Activated T-cell treated with anti-CD3 and anti-CD28 coated beads, Interleukin-2, amount 50 U/mL, for 72 hours (primary cell): ENCODE measurements at regions not wholly inside any gene's neighbourhood (a gene's known extent, or its start where the extent isn't known, plus 50 kb on each side); places are given as distances from the start of the nearest gene placed in this dataset.

Experiments
- ATAC-seq, 2 donors: fragments of 150-1000 bp; cut with Tn5 transposase; replicated peaks in 1 of 2; 2 replicates each; pipeline ENCODE4 v1.10.0; 2021; ENCODE audit warnings: moderate library complexity in 2 of 2, mild to moderate bottlenecking in 1 of 2
- DNase-seq, 2 donors: peaks; one replicate each; pipeline ENCODE4 v3.0.0; 2021 to 2022; ENCODE audit warnings: mixed read lengths in 1 of 2
- H3K27ac Mint-ChIP-seq: one replicate; pipeline ENCODE4 v1.8.0; 2022; ENCODE audit warnings: mild to moderate bottlenecking, moderate library complexity, mixed read lengths
- H3K27me3 Mint-ChIP-seq: one replicate; pipeline ENCODE4 v1.8.0; 2022; ENCODE audit warnings: low read depth, mixed read lengths
- H3K36me3 Mint-ChIP-seq, 2 donors: one replicate each; pipeline ENCODE4 v1.8.0; 2022; ENCODE audit warnings: mixed read lengths in 2 of 2, mild to moderate bottlenecking in 1 of 2; ENCODE audit not compliant: insufficient read depth in 2 of 2
- H3K4me1 Mint-ChIP-seq: one replicate; pipeline ENCODE4 v1.8.0; 2022; ENCODE audit warnings: low read depth, mixed read lengths
- H3K4me3 Mint-ChIP-seq, 2 donors: one replicate each; pipeline ENCODE4 v1.8.0; 2022; ENCODE audit warnings: mild to moderate bottlenecking in 2 of 2, mixed read lengths in 2 of 2, moderate library complexity in 2 of 2
- H3K9me3 Mint-ChIP-seq, 2 donors: one replicate each; pipeline ENCODE4 v1.8.0; 2022; ENCODE audit warnings: mixed read lengths in 2 of 2

DNA sequence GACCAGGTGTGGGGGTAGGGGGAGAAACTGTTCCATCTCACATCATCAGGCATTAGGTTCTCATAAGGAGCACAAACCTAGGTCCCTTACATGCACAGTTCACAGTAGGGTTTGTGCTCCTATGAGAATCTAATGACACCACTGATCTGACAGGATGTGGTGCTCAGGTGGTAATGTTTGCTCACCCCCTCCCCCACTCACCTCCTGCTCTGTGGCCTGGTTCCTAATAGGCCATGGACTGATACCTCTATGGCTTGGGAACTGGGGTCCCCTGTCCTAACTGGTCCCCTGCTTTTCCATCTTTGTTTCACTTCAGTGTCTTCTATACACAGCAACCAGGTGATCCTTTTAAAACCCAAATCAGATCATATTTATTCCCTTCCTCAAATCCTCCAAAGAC lies 267.8 kb downstream of the TNS1 start:
- no peak overlapping the region for H3K27ac Mint-ChIP-seq
- no peak for DNase-seq
- ATAC-seq = no peak
- H3K9me3 Mint-ChIP-seq = no peaks in the 10 kb centered on the region
- H3K4me3 Mint-ChIP-seq = no peak overlapping the region
- no peaks in the 10 kb centered on the region for H3K27me3 Mint-ChIP-seq
- H3K36me3 Mint-ChIP-seq = no peaks in the 10 kb centered on the region
- H3K4me1 Mint-ChIP-seq = peaks cover 30% of the 10 kb centered on the region

DNA sequence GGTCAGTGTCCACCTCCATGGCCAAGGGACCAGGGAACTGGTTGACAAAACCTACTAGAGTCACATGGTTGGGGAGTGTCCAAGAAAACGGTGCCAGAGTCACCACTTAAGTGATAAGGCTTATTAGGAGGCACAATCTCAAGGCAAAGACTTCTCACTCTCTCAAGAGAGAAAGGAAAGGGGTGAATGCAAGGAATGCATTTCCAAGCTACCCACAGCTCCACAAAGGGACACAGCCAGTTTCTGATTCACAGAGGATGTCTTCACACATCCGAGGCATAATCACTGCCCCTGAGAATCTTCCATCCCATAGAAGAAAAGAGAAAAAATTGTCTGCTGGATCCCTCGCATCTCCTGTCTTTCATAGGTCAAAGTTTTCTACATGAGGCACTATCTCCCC lies 269.3 kb downstream of the TNS1 start:
- H3K9me3 Mint-ChIP-seq = no peaks in the 10 kb centered on the region
- peaks cover 30% of the 10 kb centered on the region for H3K4me1 Mint-ChIP-seq
- DNase-seq = no peak
- H3K36me3 Mint-ChIP-seq = no peaks in the 10 kb centered on the region
- H3K27ac Mint-ChIP-seq = no peak overlapping the region
- ATAC-seq = no peak
- H3K4me3 Mint-ChIP-seq = no peak overlapping the region
- H3K27me3 Mint-ChIP-seq = no peaks in the 10 kb centered on the region

DNA sequence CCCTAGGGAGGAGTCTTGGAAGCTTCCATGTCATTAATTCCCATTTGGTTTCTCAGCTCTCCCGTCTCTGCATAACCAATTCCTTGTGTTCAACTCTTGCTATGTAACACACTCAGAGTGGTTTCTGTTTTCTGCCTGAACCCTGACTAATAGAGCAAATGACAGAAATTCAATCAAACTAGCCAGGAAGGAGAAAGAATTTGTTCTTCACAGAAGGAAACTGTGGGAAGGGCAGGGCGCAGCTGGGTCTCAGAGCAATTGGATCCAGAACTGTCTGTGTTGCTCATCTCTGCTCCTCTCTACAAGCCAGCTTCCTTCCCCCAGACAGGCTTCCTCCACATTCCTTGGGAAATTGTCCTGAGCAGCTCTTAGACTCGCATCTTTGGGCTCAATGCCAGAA lies 269.8 kb downstream of the TNS1 start:
- H3K9me3 Mint-ChIP-seq = no peaks in the 10 kb centered on the region
- H3K27ac Mint-ChIP-seq = no peak overlapping the region
- no peaks in the 10 kb centered on the region for H3K36me3 Mint-ChIP-seq
- no peak for ATAC-seq
- H3K27me3 Mint-ChIP-seq = no peaks in the 10 kb centered on the region
- no peak for DNase-seq
- H3K4me3 Mint-ChIP-seq = no peak overlapping the region
- H3K4me1 Mint-ChIP-seq = peaks cover 30% of the 10 kb centered on the region

DNA sequence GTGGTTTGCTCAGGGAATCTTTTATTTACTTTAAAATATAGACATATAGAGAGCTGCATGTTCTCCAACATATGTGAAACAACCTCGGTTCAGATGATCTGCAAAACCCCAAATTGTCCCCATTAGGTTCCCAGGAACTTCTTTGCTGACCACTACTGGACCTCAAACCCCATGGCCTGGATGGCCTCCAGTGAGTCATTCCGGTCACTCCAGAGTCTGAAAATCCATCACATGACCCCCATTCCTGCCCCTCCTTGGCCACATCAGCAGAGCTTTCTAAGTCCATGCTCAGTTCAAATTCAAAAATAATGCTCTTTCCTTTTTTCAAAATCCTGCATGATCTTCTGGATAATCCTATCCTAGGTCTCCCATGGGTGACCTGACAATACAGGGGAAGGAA lies 271.0 kb downstream of the TNS1 start:
- no peak for ATAC-seq

DNA sequence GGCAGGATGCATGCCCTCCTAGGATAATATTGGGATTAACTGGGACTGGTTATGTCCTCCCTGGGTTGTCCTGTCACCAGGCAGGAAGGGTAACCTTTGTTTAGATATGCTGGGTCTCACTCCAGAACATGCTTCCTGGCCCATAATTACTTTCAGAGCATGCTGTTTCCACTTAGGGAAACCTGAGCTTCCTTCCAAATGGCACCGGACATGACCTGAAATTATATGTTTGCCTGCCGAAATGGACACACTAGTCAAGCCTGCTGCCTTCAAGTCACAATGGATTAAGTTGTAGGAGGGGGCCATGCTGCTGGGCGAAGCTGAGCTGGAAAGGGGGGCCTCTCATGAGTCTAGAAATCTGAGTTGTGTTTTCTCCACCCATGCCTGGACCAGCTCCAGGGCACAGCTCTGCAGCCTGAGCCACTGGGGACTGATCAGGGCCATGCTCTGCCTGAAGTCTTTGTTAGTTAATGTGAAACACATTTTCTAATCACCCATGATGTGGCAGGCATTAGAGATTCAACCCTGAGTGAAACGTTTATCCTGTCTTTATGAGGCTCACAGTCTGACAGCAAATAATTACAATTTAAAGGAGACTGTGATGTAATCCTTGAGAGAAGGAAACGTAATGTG lies 273.3 kb downstream of the TNS1 start:
- Mint-ChIP-seq H3K4me3 (no peak overlapping the region), H3K4me1 (peaks cover 21% of the 10 kb centered on the region), H3K9me3 (no peaks in the 10 kb centered on the region), H3K36me3 (no peaks in the 10 kb centered on the region), H3K27ac (no peak overlapping the region), H3K27me3 (no peaks in the 10 kb centered on the region)
- no peak for DNase-seq
- no peak for ATAC-seq

More for the DNA sequence above, 271.0 kb downstream of the TNS1 start:
- Mint-ChIP-seq H3K4me3 (no peak overlapping the region), H3K36me3 (no peaks in the 10 kb centered on the region), H3K9me3 (no peaks in the 10 kb centered on the region), H3K4me1 (peaks cover 30% of the 10 kb centered on the region), H3K27ac (no peak overlapping the region), H3K27me3 (no peaks in the 10 kb centered on the region)
- DNase-seq = no peak

DNA sequence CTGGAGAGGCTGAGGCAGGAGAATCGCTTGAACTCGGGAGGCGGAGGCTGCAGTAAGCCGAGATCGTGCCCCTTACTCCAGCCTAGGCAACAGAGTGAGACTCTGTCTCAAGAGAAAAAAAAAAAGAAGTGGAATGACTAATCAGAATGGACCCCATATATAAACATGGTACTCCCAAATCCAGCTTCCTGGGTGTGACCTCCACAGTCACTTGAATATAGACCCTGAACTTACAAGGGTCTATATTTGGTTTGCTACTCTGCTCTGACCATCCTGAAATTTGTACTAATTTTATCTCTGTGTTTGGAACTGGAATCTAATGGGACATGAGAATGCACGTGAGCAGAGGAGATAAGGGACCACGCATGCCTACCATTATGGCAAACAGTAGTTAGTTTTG lies 275.0 kb downstream of the TNS1 start:
- Mint-ChIP-seq H3K9me3 (no peaks in the 10 kb centered on the region), H3K4me1 (peaks cover 5% of the 10 kb centered on the region), H3K36me3 (no peaks in the 10 kb centered on the region), H3K4me3 (no peak overlapping the region), H3K27me3 (no peaks in the 10 kb centered on the region), H3K27ac (no peak overlapping the region)
- ATAC-seq = no peak
- DNase-seq = no peak

- H3K27ac Mint-ChIP-seq = no peak overlapping the region
- no peaks in the 10 kb centered on the region for H3K9me3 Mint-ChIP-seq
- no peaks in the 10 kb centered on the region for H3K4me1 Mint-ChIP-seq
- H3K27me3 Mint-ChIP-seq = no peaks in the 10 kb centered on the region
- H3K36me3 Mint-ChIP-seq = no peaks in the 10 kb centered on the region
- no peak overlapping the region for H3K4me3 Mint-ChIP-seq
- no peak for DNase-seq
- no peak for ATAC-seq
Observed at GRCh38 chr2:217725409-217725808, 277.4 kb downstream of the TNS1 start.

- H3K4me1 Mint-ChIP-seq = no peaks in the 10 kb centered on the region
- no peak for DNase-seq
- H3K4me3 Mint-ChIP-seq = no peak overlapping the region
- no peak for ATAC-seq
- H3K9me3 Mint-ChIP-seq = no peaks in the 10 kb centered on the region
- no peak overlapping the region for H3K27ac Mint-ChIP-seq
- no peaks in the 10 kb centered on the region for H3K27me3 Mint-ChIP-seq
- no peaks in the 10 kb centered on the region for H3K36me3 Mint-ChIP-seq
Observed at GRCh38 chr2:217724471-217724870, 278.3 kb downstream of the TNS1 start.

GRCh38 chr2:217723981-217724380 lies 278.8 kb downstream of the TNS1 start:
- Mint-ChIP-seq H3K9me3 (no peaks in the 10 kb centered on the region), H3K27me3 (no peaks in the 10 kb centered on the region), H3K27ac (no peak overlapping the region), H3K4me1 (no peaks in the 10 kb centered on the region), H3K36me3 (no peaks in the 10 kb centered on the region), H3K4me3 (no peak overlapping the region)
- DNase-seq (no peak), ATAC-seq (no peak)

DNA sequence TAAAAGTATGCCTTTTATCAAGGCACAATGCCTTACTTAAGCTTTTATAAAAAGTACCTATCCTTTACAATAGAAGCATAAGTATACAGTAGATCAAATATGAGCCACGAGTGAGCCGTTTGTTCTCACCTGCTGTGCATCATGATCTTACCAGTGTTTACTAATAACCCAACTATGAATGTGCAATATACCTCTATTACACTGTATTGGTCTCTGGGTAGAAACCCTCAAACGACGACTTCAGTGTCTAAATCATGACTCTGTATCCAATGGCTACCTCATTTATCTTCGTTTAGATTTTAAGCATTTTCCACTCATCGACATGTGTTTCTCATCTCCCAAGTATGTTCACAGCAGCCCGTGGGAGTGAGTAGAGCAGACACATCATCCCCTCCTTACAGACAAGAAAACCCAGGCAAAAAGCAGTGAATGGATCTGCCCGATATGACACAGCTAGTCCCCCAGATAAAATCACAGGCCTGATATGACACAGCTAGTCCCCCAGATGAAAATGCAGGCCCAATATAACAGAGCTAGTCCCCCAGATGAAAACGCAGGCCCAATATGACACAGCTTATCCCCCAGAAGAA lies 279.8 kb downstream of the TNS1 start:
- Mint-ChIP-seq H3K9me3 (no peaks in the 10 kb centered on the region), H3K4me1 (no peaks in the 10 kb centered on the region), H3K36me3 (no peaks in the 10 kb centered on the region), H3K27ac (no peak overlapping the region), H3K4me3 (no peak overlapping the region), H3K27me3 (no peaks in the 10 kb centered on the region)
- DNase-seq = no peak
- ATAC-seq = peak; percentile 56 to 64

DNA sequence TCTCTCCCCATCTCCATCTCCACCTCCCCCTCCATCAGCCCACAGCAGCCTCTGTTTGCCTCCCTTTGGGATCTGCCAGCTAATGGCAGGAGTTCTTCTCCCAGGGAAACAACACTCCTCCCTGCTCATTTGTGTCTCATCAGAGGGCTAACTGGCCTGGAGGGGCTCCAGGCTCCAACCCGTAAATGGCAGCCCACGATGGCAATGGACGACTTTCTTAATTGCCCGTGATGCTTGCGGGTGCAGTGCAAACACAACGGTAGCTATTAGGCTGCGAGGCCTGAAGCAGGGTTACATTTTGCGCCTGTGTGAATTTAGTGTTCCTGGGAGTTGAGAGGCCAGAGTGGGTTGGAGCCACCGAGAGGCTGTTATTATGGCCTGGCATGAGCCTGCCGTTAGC lies 285.1 kb downstream of the TNS1 start:
- no peaks in the 10 kb centered on the region for H3K4me1 Mint-ChIP-seq
- no peaks in the 10 kb centered on the region for H3K36me3 Mint-ChIP-seq
- no peaks in the 10 kb centered on the region for H3K9me3 Mint-ChIP-seq
- no peak overlapping the region for H3K4me3 Mint-ChIP-seq
- peaks cover 7% of the 10 kb centered on the region for H3K27me3 Mint-ChIP-seq
- DNase-seq (no peak), ATAC-seq (no peak)
- no peak overlapping the region for H3K27ac Mint-ChIP-seq

- Mint-ChIP-seq H3K27me3 (peaks cover 7% of the 10 kb centered on the region), H3K27ac (no peak overlapping the region), H3K36me3 (no peaks in the 10 kb centered on the region), H3K9me3 (no peaks in the 10 kb centered on the region), H3K4me3 (no peak overlapping the region), H3K4me1 (no peaks in the 10 kb centered on the region)
- DNase-seq = no peak
- no peak for ATAC-seq
Observed at GRCh38 chr2:217715484-217715883, 287.3 kb downstream of the TNS1 start.

GRCh38 chr2:217714287-217714751 lies 288.5 kb downstream of the TNS1 start:
- H3K36me3 Mint-ChIP-seq = no peaks in the 10 kb centered on the region
- H3K9me3 Mint-ChIP-seq = no peaks in the 10 kb centered on the region
- peaks cover 7% of the 10 kb centered on the region for H3K27me3 Mint-ChIP-seq
- no peaks in the 10 kb centered on the region for H3K4me1 Mint-ChIP-seq
- no peak overlapping the region for H3K4me3 Mint-ChIP-seq
- no peak for DNase-seq
- no peak for ATAC-seq
- H3K27ac Mint-ChIP-seq = no peak overlapping the region
